Fibroblast of the conjunctiva (primary cell): ENCODE measurements at regions not wholly inside any gene's neighbourhood (a gene's known extent, or its start where the extent isn't known, plus 50 kb on each side); places are given as distances from the start of the nearest gene placed in this dataset.
"Not testable (repeated sequence)": the region's sequence is repeated elsewhere in the genome, so short reads cannot be mapped to it uniquely, and the experiment has no call there.

Source experiments
- DNase-seq: peaks from one replicate; pipeline ENCODE4 v3.0.0-alpha.2; 2010; ENCODE audit warnings: low read depth

DNA sequence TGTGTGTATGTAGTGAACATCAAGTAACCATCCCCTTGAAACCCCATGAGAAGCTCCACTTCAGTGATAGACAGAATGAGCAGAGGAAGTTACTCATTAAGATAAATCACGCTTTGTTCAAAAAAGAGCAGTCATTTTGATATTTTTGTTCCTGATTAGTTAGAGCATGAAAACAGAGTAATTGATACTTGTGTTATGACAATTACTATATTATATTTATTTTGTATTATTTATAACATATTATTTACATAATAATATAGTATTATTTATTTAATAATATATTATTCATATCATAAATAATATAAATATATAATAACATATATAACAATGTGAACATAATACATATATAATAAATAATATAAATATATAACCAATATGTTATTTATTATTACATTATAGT, 580.9 kb downstream of the SOX5 start:
- DNase-seq, result no peak

DNA sequence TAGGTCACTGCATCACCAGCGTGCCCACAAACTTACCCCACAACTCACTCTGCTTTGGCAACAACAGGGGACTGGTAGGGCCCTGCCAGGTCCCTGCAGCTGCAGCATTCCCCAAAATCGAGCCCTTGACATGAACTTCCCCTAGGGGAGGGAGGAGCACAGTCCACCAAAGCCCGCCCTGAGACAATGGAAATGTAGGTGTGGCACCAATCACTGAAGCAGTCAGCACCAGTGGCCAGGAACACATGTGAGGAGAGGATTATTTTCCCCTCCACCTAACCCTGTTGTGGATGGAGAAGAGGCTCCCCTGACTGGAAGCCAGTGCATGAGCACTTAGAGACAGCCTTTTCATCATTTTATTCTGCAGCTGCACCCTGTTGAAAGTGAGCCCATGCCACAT, 573.8 kb downstream of the SOX5 start:
- no peak for DNase-seq

DNA sequence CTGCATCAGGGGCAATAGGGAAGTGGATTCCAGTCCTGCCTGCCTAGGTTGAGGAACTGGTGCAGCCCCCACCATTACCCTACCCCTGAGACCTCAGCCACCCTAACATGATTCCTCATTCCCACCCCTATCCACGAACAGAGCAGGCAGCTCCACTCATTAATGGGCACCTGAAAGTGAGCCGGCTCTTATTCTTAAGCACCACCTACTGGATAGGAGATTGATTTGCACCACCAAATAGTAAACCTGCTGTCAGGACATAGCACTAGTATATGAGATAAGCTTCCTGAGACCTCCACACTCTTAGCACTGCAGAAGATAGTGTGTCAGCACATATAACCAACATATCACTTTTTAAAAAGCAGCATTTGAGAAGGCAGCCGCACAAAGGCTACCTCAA, 573.2 kb downstream of the SOX5 start:
- no peak for DNase-seq

DNA sequence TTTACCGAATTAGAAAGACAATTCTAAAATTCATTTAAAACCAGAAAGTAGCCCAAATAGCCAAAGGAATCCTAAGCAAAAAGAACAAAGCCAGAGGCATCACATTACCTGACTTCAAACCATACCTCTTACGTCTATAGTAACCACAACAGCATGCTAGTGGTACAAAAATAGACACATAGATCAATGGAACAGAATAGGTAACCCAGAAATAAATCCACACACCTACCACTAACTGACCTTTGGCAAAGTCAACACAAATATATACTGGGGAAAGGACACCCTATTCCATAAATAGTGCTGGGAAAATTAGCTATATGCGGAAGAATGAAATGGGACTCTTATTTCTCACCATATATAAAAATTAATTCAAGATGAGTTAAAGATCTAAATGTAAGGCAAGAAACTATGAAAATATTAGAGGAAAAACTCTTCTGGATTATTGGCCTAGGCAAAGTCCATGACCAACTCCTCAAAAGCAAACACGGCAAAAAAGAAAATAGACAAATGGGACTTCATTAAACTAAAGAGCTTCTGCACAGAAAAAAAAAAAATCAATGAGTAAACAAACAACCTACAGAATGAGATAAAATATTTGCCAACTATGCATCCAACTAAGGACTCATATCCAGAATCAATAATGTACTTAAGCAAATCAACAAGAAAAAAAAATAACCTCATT, 568.9 kb downstream of the SOX5 start:
- DNase-seq, result no peak

DNA sequence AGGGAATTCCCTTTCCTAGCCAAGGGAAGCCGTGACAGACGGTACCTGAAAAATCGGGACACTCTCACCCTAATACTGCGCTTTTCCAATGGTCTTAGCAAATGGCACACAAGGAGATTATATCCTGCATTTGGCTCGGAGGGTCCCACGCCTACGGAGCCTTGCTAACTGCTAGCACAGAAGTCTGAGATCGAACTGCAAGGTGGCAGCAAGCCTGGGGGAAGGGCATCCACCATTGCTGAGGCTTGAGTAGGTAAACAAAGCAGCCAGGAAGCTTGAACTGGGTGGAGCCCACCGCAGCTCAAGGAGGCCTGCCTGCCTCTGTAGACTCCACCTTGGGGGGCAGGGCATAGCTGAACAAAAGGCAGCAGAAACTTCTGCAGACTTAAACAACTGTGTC, 560.6 kb downstream of the SOX5 start:
- not testable (repeated sequence) for DNase-seq

DNA sequence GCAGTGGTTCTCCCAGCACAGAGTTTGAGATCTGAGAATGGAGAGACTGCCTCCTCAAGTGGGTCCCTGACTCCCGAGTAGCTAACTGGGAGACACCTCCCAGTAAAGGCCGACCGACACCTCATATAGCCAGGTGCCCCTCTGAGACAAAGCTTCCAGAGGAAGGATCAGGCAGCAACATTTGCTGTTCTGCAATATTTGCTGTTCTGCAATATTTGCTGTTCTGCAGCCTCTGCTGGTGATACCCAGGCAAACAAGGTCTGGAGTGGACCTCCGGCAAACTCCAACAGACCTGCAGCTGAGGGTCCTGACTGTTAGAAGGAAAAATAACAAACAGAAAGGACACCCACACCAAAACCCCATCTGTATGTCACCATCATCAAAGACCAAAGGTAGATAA, 560.2 kb downstream of the SOX5 start:
- not testable (repeated sequence) for DNase-seq

DNA sequence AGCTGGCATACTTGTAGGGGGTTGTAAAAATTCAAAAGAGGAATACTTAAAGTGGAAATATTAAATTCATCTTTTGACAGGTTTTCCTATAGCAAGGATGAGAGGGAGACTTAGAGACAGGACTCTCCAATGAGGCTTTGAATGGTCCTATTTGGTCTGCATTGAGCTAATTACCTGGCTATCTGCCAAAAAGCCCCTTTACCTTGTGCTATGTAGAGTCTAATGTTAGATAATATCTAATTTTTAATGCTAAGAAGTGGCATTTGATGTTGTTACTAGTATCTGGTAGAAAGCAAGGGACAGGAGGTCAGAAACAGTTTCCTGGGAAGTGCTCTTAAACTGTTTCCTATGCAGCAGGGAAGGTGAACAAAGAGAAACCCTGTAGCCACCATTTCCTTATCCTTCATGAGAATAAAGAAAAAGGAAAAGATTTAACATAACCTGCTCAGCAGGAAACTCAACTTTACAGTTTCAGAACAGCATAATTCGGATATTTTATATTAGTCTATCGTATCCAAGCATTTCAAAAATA, 550.0 kb downstream of the SOX5 start:
- DNase-seq, result no peak

DNA sequence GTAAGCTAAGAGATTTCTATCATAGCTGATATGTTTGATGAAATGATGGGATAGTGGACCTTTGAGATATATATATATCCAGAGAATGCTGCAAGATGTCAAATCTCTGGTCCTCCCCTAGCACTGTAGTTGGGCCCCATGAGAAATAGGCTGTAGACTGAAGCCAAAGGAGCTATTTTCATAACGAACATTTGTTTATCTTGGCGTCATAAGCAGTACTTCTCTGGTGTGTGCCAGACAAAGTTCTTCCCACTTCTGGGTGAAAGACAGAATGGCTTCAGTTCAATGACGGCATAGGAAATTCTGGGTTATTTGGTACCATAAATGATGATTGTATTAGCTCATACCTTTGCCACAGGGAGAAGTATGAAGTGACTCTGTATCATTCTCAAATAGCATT, 534.3 kb downstream of the SOX5 start:
- DNase-seq, result no peak

DNA sequence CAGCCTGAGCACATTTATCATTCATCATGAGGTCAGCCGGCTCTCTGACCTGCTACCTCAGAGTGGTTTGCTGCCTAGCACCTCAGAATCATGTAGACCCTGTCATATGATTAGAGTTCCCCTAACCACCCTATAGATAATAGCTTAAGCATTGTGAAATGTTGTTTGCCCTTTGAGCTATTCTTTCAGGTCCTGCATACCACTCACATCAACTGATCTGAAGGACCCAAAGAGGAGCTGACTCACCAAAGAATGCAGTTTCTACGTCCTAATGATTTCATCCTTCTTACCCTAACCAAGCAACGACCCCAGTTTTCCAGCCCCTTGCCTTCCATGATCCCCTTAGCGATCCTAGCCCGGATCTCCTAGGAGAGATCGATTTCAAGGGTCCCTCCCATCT, 527.9 kb downstream of the SOX5 start:
- no peak for DNase-seq

DNA sequence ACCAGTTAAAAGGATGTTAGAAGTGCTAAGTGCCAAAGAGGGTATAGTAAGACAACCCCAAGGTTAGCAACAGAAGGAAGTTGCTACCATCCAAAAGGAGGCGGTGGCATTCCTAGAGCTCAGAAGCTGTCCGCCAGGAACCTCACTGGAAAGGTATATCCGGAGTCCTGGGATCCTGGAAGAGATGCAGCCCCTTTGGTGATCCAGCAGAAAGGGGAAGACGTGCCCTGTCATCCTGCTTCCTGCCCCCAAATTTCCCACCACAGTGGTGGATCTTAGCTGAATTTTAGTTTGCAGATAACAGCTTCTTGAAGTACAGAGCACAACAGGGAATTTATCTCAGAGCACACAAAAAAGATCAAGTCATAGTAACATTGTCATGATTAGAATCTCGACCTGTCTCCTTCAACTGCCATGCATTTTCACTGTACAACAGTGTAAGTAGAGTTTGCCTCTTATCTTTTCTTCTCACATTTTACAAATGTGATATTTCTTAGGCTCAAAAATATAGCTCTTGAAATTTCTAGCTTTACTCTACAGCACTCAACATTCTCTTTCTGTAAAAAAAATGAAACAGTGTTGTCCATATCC, 526.3 kb downstream of the SOX5 start:
- DNase-seq, result no peak

DNA sequence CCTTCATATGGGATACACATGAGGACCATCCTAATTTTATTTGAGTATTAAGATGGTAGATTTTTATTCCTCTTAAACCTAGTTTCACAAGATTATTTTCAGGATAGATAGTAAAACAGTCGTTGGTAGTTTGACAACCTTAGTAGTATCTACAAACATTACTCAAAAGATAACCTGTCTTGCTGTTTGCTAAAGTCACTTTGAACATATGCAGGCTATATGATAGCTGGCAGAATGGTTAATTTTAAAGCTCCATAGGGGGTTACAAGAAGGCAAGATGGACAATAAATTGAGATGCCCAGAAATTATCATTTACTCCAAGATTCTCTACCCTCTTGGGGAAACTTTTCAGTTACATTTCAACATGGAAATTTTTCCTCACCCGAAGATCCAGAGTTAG, 525.7 kb downstream of the SOX5 start:
- DNase-seq, result no peak

DNA sequence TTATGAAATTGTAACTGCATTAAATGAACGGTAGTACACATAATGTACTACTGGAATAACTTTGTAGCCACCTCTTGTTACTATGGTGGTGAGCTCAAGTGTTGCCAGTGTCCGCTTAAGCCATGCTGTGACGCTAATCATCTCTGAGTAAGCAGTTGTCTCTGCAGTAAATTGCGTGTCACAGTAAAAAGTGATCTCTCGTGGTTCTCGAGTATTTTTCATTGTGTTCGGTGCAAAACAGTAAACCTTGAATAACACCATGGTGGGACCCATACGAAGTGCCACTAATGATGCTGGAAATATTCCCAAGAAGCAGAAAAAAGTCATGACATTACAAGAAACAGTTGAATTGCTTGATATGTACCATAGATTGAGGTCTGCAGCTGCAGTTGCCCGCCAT, 524.8 kb downstream of the SOX5 start:
- DNase-seq, result no peak

DNA sequence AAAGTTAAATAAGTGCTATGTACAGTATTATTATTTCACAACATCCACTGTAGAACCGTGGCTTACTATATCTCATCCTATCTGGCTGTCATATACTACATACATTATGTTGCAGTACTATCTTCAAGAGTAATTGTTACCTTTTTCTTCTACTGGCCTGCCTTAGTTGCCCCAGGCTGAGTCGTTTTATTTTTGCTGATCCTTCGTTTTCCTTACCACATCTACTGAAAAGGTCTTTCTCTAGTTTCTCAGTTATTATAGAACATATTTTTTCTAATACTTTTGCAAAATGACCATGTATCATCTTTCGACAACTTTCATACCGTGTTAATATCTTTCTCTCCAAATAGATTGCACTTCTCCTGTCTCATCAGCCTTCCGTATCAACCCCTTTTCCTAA, 523.1 kb downstream of the SOX5 start:
- no peak for DNase-seq

DNA sequence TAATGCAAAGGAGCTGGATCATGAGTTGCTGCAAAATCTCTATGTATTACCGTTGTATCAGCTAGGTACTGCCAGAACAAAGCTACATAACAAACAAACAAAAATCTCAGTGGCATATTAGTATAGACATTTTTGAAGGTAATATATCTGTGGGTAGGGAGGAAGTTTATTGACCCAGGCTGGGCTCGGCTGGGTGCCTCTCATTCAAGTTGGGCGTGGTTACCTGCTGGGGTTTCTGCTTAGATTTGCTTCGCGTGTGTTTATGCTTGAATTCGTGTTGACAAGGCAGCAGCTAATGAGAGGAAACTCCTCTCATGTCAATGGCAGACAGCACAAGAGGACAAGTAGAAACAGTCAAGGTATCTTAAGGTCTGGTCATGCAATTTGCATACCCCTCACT, 520.7 kb downstream of the SOX5 start:
- no peak for DNase-seq

DNA sequence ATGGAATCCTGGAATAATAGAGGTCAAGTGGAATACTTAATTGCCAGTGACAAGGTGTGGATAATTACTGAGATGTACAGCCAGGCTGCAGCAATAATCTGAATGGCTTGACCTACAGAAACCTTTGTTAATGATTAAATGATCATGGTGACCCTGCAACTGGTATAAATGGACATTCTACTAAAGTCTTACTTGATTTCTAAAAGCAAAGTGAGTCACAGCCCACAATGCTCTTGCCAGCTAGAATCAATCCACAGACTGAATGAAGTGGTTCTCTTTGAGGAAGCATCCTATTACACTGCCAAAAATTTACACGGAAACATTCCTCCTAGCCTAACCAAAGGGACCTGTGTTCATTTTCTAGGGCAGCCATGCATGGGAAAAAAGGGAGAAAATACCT, 518.5 kb downstream of the SOX5 start:
- no peak for DNase-seq

DNA sequence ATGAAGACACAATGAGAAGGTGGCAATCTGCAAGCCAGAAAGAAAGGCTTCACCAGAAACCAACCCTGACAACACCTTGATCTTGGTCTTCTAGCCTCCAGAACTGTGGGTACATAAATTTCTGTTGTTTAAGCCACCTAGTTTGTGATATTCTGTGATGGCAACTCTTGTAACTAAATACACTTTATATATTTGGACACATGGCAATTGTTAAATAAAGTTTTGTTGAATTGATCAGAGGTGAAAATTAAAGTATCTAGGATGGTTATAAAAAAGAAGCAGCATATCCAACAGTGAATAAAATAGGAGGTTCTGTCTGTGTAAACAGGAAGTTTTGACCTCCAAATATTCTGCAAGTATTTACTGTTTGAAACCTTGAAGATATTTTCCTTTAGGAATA, 516.3 kb downstream of the SOX5 start:
- DNase-seq, result no peak

DNA sequence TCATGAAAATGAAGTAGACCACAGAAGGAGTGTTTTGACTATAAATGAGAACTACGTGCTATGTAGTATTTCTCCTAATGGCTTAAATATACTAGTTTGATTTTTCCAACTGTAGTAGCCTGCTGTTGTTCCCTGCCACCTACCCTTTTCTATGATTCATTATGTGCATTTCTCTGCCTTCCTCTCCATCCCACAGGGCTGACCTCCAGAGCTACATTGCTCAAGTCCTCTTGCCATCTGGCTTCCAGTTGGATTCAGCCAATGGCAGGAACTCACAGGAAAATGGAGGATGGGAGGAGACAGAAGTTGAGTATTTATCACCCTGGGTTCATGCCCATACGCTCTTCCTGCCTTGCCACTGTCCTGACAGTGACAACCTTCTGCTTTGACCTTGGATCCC, 515.3 kb downstream of the SOX5 start:
- no peak for DNase-seq

DNA sequence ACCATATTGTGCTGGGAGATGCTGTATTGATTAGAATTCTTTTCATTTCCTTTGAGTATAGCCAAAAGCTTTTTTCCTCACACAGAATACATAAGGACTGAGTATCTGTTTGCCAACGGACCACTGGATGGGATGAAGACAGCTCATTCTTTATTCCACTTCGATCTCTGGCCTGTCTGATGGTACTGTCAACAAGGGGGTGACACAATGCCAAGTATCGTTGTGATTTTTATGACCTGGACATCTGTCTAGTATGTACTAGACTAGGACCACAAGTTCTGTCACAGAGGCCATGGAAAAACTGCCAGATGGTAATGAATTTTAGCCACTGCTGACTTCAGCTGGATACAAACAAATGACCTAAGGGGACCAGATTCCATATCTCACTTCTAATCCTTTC, 502.7 kb downstream of the SOX5 start:
- DNase-seq, result no peak

DNA sequence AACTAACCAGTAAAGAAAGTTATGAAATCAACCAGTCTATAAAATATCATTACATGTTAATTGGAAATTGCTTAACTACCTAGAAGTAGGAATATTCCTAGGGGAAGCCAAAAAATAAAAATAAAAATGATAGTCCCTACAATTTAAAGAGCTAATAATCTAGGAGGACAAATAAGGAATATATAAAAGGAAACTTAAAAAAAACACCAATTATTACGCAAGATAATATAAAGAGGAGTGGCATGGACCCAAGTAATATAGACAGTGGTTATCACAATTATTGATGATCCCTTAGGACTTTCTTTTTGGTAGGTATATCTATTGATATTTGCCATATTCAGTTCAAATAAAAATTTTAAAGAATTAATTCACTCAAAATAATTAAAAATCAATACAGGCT, 498.7 kb downstream of the SOX5 start:
- DNase-seq, result no peak

DNA sequence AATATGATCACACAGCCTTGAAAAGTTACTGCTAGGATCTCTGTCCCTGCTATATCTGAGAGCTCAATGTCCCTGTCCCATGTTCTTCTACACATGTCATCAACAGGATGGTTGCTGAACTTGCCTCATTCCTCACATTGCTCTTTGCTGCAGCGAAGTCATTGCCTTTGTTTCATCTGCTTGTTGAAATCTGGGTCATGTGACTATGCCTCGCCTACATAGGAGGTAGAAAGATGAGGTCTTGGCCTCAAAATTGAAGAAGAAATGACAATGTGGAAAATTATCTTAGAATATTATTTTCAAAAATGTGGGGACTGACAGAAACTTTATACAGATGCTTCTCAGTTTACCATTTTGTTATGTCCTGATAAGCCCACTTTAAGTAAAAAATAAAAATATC, 494.2 kb downstream of the SOX5 start:
- DNase-seq, result no peak

DNA sequence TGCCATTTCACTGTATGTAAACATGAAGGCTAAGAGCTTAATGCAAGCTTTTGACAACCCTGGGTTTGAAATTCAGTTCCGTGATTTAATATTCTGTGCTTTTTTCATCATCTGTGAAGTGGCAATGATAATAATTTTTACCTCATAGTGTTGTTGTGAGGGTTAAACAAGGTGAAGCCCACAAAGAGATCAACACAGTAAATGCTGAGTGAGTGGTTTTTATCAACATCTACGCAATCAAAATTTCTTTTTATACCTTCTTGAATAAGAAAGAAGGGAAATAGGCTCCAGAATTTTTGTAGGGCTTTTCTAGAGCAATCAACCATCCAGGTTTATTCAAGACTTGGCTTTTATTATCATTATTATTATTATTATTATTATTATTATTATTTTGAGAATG, 490.8 kb downstream of the SOX5 start:
- no peak for DNase-seq

DNA sequence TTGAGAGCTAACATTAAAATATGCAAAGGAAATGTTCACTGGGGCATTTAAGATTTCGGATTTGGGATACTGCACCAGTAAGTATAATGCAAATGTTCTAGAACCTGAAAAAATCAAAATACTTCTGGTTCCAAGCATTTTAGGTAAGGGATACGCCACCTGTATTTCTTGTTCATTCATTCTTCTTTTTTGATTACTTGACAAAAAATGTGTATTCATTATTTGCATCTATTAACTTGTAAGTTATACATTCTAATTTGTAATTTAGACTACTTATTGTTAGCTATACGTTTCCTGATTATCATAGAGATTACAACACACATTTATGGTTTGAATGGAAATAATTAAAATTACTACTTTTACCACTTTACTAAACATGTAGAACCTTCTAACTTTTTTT, 486.9 kb downstream of the SOX5 start:
- DNase-seq, result no peak

DNA sequence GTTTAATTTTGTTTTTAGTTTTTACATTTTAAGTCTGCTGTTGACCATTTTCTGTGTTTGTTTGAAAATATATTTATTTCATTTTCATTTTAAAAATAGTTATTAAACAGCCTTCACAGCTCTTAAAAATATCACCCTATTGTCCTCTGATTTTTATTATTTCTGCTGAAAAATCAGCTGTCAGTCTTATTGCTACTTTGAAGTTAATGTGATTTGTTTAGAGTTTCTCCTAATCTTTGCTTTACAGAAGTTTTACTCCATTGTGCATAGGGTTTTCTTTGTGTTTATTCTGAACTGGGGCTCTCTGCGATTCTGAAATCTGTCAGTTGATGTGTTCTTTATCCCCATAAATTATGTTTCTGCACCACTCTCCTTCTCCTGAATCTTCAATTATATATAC, 486.3 kb downstream of the SOX5 start:
- no peak for DNase-seq

DNA sequence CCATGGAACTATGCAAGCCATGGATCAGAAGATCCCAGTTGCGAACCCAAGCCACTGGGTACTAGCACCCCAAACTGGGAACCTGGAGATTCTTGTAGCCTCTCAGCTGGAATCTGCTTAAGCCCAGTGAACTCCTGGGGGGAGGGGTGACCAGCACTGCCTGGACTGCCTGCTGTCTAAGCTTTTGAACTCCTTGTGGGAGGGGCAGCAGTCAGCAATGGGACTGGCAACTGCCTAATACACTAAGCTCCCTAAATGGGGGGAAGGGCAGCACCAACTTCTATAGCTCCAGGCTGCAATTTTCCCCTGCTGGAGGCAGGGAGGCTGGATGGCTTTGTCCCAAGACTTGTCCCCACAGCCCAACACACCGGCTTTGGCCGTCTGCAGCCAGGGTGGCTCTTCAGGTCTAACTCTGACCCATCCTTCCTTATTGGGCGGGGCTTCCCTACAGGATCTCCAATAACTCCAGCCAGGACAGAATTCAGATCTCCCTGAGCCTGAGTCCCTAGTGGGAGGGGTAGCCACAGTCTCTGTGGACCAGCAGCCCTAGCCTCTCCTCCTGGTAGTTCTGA, 485.1 kb downstream of the SOX5 start:
- DNase-seq, result no peak
